Islet precursor cell (in vitro differentiated cells): ENCODE measurements at regions not wholly inside any gene's neighbourhood (a gene's known extent, or its start where the extent isn't known, plus 50 kb on each side); places are given as distances from the start of the nearest gene placed in this dataset.
"Not testable (repeated sequence)": the region's sequence is repeated elsewhere in the genome, so short reads cannot be mapped to it uniquely, and the experiment has no call there.

ENCODE experiments used
- DNase-seq: peaks from one replicate; pipeline ENCODE4 v3.0.0-alpha.2; 2018

- no peak for DNase-seq
These were observed 213.1 kb upstream of the NECTIN3 start for GRCh38 chr3:110858549-110858948.

- DNase-seq, result no peak
These were observed 212.3 kb upstream of the NECTIN3 start for GRCh38 chr3:110859336-110859735.

GRCh38 chr3:110859993-110860392 lies 211.6 kb upstream of the NECTIN3 start:
- DNase-seq, result no peak

DNA sequence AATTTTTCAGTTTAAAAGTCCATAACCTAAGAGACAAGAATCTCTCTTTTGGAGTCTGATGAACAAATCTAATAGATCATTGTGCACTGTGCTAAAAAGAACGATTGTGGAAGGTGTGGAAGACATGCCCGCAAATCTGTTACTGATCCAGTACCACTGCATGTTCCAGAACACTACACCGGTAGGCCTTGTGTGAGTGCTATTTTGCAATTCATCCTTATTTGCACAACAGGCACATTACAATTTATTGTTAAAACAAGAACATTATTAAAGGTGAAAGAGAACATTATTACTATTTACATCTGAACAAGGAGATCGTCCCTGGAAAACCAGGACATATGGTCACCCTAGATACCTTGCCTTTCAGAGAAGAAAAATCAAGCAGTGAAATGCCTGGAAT lies 205.7 kb upstream of the NECTIN3 start:
- no peak for DNase-seq

DNA sequence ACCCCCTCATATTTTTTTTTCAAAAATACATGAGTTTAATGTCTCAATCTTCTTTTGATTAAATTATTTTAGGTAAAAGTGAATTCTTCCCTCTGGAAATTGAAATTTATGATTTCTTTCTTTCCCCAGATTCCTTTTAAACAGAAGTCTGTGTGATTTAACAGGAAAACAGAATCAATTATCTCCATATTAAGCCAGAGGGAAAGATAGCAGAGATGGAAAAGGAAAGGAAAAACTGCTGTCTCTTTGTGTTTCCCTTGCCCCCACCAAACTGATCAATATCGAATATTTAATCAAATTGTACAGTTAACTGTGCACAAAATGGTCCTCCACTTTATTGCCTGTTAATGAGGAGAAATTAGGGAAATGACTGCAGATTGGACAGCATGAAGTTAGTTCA lies 203.5 kb upstream of the NECTIN3 start:
- DNase-seq, result no peak

DNA sequence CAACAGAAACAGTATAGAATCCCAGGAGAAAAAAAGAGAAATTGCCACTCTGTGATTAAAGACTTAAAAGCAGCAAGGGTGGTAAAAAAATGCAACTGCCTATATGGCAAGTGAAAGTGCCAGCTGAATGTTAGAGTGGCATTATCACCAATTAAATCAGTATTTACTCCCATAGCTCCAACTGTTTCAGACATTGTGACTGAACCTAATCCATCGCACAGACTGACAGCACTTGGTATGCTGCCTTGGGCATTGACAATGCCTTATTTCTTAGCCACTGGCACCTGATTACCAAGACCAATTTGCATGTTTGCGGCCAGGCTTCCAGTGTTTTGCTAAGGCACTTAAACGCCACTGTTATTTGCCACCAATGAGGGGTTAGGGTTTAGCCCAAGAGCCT lies 201.9 kb upstream of the NECTIN3 start:
- no peak for DNase-seq

DNA sequence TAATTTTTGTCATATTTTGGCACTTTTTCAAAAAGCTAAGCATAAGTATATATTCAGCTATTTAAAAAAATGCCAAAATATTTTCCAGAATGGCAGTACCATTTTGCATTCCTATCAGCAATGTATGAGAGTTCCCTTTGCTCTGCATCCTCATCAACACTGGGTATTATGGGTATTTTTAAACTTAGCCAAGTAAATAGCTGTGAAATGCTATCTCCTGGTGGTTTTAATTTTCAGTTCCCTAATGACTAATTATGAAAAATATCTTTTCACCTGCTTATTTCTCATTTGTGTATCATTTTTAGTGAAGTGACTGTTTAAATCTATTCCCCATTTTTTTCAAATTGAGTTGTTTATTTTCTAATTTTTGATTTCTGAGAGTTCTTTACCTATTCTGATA lies 199.7 kb upstream of the NECTIN3 start:
- DNase-seq, result no peak

DNA sequence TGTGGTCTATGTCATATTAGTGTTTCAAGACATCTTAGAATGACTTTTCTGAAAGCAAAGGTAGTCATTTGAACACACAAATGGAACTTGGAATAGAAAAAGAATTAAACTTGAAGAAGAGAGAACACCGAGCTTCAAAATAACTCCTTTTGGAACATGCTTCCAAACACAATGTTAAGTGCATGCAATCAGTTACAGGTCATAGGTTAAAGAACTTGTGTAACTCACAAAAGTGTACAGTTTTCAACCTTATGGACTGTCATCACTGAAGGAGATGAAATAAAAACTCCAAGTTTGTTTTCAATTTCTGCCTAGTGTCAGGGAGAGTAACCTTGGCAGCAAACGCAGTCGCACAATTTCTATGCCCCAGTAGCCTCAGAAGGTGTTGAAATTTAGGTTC lies 192.9 kb upstream of the NECTIN3 start:
- no peak for DNase-seq

GRCh38 chr3:110881069-110881468 lies 190.5 kb upstream of the NECTIN3 start:
- DNase-seq, result peak; percentile 58

DNA sequence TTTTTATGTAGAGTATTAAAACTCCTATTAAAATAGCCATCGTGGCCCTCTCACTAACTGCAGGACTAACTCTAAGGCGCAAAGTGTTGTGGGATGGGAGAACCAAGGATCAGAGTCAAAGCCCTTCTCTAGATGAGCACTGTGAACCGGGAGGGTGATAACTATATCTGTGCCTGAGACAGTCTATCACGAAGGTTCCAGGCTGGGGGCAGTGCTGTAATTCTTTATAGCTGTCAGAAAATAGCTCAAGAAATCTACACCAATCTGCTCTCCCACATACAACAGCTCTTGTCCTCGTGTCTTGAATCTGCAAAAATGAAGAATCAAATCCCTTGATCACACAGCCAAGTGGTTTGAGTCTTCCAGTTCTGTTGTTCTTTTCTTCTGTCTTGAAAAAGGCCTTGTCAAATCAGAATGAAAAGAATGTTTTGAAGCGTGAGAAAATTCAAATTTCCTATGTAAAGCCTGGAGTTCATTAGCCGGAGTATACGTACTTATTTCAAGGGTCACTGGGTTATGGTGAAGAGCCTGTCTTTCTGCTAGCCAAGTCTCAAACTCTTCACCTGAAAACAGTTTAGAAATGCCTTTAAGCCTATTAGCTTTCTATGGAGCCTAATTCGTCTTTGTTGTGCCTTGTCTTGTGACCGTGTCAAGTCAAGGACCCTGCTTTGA lies 185.3 kb upstream of the NECTIN3 start:
- no peak for DNase-seq

DNA sequence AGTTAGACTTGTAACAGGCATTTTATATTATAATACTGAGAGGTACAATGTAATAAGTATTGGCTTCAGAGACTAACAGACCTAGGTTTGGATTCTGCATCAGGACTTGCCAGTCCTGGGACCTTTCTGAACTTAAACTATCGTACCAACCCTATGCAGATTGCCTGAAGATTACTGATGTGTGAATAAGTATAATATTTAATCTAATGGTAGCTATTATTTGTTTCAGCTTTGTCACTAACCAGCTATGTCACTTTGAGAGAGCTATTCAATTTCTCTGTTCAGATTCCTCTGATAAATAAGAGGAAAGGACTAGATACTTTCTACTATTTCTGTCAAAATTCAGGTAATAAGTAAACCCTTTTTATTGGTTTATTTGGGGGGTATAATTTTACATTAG lies 184.4 kb upstream of the NECTIN3 start:
- no peak for DNase-seq

- not testable (repeated sequence) for DNase-seq
These were observed 182.8 kb upstream of the NECTIN3 start for GRCh38 chr3:110888625-110889375.

DNA sequence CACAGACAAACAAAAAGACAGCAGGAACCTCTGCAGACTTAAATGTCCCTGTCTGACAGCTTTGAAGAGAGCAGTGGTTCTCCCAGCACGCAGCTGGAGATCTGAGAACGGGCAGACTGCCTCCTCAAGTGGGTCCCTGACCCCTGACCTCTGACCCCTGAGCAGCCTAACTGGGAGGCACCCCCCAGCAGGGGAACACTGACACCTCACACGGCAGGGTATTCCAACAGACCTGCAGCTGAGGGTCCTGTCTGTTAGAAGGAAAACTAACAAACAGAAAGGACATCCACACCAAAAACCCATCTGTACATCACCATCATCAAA lies 182.3 kb upstream of the NECTIN3 start:
- not testable (repeated sequence) for DNase-seq

DNA sequence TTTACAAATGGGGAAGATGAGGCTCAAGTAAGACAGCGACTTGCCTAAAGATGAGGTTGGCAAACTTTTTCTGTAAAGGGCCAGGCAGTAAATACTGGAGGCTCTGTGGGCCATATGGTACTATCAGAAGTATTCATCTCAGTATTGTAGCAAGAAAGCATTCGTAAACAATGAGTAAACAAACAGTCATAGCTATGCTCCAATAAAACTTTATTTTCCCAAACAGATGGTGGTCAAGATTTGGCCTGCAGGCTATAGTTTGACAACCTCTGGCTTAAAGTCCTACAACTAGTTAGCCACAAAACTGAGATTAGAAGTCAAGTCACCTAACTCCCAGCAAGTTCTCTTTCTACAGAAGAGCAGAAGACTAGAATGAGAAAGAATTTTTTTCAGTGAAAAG lies 177.0 kb upstream of the NECTIN3 start:
- no peak for DNase-seq

DNA sequence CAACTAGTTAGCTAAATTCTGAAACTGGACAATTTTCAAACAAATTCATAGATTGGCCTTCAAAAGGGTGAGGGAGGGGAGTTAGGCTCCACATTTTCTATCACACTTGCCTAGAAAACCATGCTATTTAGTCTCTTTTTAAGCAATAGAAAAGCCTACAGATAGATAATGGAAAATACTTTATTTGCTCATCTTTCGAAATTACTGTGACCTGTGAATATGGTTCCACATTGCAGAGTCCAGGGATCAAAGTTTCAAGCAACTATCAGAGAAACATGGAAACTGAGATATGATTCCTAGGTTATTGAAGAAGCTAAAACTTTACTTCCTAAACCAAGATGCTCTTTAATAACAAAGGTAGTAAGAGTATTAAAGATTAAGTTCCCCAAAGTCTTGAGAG lies 176.6 kb upstream of the NECTIN3 start:
- DNase-seq, result no peak

- no peak for DNase-seq
These were observed 174.6 kb upstream of the NECTIN3 start for GRCh38 chr3:110897046-110897445.

GRCh38 chr3:110900576-110900975 lies 171.0 kb upstream of the NECTIN3 start:
- no peak for DNase-seq

DNA sequence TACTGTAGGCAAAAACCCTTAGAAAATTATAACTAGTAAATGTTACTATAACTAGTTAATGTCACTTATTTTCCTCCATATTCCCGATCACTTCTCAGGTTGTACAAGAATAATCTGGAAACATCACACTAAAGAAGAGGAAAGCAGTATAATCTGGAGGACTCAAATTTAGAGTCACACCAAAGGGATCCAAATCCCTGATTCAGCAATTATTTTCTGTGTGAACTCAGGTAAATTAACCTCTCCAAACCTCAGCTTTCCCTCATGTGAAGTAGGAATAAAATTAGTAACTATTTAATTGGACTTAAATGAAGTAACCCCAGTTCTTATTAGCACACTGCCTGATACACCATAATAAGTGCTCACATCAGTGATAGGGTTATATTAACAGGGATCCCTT lies 170.1 kb upstream of the NECTIN3 start:
- no peak for DNase-seq

GRCh38 chr3:110902453-110903085 lies 169.0 kb upstream of the NECTIN3 start:
- DNase-seq, result no peak

- DNase-seq, result no peak
These were observed 167.7 kb upstream of the NECTIN3 start for GRCh38 chr3:110903771-110904519.

DNA sequence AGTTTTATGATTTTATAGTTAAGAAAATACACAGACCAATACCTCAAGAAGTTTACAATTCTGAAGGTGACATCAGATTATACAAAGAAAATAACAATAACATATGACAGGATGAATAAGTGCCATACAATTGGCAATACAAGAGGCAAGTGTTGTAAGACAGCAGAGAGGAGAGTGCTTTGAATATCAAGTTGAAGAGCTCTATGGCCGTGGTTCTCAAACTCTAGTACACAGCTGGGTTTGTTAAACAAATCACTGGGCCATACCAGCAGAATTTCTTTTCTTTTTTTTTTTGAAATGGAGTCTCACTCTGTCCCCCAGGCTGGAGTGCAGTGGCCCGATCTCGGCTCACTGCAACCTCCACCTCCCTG lies 167.1 kb upstream of the NECTIN3 start:
- DNase-seq, result no peak

DNA sequence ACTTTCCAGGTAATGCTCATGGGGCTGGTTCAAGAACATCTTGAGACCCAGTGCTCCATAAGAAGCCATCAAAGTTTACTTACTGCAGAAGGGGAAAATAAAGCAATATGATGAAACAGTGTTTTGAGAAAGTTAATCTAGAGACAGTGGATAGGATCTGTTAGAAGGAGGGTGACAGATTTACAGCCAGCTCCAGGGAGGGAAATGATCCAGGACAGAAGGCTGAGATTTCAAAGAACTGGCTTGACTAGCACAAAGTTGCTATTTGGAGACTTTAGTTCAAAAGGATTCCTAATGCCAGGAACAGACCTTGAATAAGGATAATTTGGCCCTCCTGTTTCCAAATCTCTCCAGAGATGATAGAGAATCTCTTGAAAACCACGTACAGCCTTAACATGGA lies 166.5 kb upstream of the NECTIN3 start:
- DNase-seq, result no peak

- no peak for DNase-seq
These were observed 161.8 kb upstream of the NECTIN3 start for GRCh38 chr3:110909839-110910238.
